ENCODE measurements at regions not wholly inside any gene's neighbourhood (a gene's known extent, or its start where the extent isn't known, plus 50 kb on each side); places are given as distances from the start of the nearest gene placed in this dataset.
"Not testable (repeated sequence)": the region's sequence is repeated elsewhere in the genome, so short reads cannot be mapped to it uniquely, and the experiment has no call there.

DNA sequence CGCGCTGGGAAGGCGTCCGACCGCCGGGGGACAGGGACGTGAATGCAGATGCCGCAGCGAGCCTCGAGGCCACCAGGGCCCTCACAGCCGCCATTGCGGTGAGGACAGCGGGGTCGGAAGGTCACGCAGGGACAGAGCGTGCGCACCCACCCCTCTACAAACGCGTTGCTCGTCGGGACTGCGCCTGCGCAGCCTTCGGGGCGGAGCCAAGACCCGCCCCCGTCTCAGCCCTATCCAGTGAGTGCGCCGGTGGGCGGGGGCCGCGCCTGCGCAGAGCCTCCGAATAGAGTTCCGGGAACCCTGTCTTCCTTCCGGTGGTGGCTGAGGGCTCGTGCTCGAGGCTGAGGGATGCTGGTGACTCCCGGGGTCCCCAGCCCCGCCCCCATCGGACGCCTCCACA is 5393.1 kb upstream of the TPTE start:
- DNase-seq (ENCODE audit: low read depth in 2 of 2), result peak; percentile 96 to 97

DNA sequence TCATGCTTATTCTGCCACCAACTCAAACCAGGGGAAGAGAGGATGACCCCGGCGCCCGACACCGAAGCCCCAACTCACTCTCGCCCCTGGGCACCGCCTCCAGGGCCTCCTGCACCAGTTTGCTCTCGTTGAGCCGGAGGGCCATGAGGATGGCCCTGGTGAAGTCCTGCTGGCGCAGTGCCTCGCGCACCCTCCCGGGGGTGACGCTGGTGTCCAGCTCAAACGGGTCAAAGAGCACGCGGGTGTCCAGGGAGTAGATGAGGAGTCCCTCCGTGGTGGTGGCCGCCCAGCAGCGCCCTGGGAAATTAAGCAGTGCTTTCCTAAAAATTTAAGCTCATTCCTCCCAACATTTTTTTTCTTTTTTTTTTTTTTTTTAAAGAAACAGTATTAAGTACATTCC is 5387.6 kb upstream of the TPTE start:
- not testable (repeated sequence) for DNase-seq (ENCODE audit: low read depth in 2 of 2)

DNA sequence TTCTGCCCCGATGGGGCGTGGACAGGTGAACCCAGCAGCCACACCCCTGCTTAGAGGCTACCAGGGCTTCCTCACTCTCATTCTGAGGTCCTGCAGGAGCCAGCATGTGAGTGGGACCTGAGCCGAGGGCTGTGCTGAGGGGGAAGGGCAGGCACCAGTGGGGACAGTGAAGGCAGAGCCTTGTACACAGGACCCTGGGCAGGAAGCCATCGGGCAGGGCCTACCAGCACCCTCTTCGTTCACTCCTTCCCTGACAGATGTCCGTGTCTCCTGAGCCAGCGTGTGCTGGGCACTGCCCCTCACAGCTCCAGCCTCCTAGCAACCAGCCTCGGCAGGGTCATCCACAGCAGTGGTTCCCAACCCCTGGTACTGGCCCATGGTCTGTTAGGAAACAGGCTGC is 5385.0 kb upstream of the TPTE start:
- not testable (repeated sequence) for DNase-seq (ENCODE audit: low read depth in 2 of 2)

- DNase-seq (ENCODE audit: low read depth in 2 of 2), result not testable (repeated sequence)
Observed at GRCh38 chr21:5137006-5137405, 5384.4 kb upstream of the TPTE start.

- DNase-seq (ENCODE audit: low read depth in 2 of 2), result not testable (repeated sequence)
Observed at GRCh38 chr21:5138687-5139086, 5382.7 kb upstream of the TPTE start.

- not testable (repeated sequence) for DNase-seq (ENCODE audit: low read depth in 2 of 2)
Observed at GRCh38 chr21:5139528-5139927, 5381.9 kb upstream of the TPTE start.

DNA sequence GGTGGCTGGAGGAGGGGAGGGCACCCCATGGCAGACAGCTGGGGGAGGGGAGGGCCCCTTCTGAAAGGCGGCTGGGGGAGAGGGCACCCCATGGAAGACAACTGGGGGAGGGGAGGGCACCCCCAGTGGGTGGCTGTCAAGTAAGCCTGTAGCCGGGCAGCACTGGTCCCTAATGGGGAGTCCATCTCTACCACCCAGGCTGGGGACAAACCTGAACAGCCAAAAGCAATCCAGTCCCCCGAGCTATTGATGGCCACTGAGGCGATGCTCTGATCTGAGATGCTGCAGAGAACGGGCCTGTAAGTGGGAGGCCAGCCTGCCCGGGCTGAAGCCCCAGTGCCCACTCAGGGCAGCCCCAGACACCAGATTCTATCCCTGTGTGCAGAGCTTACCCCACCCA is 5378.4 kb upstream of the TPTE start:
- DNase-seq (ENCODE audit: low read depth in 2 of 2), result not testable (repeated sequence)

GRCh38 chr21:5144731-5145130 is 5376.7 kb upstream of the TPTE start:
- not testable (repeated sequence) for DNase-seq (ENCODE audit: low read depth in 2 of 2)

DNA sequence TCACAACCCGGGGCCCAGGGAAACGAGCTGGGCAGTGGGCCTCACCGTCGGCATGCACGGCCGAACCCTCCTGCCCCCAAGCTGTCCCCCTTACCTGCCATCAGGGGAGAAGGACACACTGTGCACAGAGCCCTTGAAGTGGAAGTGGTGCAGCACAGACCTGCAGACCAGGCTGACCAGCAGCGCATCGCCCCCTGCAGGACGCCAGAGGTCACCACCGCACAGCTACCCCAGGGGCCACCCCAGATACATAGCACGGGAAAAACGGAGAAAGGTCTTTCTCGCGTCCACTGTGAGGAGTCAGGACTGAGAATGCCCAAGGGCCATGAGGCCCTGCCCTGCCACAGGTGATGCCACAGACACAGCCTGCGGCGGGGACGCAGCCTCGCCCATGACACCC is 5373.7 kb upstream of the TPTE start:
- DNase-seq (ENCODE audit: low read depth in 2 of 2), result not testable (repeated sequence)

DNA sequence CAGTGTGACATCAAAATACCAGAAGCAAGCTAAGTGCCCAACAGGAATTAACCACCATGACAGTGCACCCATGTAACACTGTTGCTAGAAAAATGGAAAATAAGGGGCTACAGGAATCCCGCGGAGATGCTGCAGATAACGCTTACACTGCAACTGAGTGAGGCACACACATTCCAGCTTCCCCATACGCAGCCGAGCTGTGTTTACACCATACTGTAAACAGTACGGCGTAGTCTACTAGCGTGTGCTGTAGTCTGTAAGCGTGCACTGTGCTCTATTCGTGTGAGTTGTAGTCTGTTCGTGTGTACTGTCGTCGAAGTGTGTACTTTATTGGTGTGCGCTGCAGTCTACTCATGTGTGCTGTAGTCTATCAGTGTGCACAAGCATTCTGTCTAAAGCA is 5372.2 kb upstream of the TPTE start:
- DNase-seq (ENCODE audit: low read depth in 2 of 2), result not testable (repeated sequence)

DNA sequence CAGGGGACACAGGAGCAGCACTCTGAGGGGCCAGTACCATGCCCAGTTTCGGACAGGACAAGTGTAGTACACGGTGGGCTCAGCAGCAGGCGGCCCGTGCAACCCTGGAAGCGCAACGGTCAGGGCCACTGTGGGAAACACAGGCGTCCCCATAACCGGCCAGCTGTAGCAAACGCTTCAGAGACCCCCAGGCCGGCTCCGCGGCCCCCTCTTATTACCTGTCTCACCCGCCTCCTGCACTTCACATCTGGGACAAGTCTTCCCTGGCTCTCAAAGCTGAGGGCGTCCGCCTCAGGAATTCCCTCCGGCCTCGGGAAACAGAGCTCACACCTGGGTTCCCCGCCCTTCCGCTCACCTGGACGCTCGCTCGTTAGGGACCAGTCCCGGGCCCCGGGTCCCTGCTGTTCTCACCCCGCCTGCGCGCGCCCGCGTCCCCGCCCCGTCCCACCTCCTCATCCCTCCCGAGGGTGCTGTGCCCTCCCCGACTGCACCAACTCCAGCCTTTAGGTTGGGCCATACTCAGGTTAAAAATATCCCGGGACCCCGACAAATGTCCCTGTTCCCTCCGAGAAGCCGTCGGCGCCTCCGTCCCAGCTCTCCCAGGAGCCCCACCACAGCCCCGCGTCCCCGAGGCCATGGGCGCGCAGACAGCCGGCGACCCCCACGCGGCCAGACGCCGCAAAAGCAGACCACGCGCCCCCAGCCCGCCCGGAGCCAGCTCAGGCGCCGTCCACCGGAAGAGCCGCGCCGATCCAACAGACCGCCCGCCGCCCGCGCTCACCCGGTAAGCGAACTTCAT is 5367.3 kb upstream of the TPTE start:
- not testable (repeated sequence) for DNase-seq (ENCODE audit: low read depth in 2 of 2)

GRCh38 chr21:5154641-5154982 is 5366.8 kb upstream of the TPTE start:
- DNase-seq (ENCODE audit: low read depth in 2 of 2), result peak; percentile 55 to 76

DNA sequence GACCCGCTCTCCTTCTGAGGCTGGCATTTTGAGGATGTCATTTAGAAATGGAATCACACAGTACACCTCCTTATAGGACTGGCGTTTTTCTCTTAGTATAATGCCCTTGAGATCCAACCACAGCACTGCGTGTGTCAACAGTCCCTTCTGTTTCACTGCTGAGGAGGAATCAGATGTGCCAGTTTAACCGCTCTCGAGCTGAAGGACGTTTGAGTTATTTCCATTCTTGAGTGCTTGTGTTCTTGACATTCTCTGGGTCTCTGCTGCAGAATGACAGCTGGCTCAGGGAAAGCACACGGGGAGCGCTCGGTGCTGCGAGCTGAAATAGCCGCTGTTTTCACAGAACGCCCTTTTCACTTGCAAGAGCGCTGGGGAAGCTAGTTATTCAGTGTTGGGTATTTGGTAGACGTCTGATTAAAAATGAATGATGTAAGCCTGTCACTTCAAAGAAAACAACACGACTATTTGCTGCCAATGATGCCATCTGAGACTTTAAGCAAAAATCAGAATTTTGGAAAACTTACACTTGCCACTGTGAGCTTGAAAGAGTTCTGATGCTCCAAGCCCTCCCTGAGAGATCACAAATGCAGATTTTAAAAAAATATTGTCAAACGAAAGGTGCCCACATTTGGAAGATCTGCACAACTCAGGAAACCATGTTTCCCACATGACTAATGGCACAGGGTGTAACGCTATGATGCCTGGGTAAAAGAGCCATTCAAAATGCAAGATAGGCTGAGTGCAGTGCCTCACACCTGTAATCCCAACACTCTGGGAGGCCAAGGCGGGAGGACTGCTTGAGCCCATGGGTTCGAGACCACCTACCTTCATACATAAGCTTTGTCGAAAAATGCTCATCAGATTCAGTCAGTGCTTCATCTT is 5358.4 kb upstream of the TPTE start:
- not testable (repeated sequence) for DNase-seq (ENCODE audit: low read depth in 2 of 2)

- not testable (repeated sequence) for DNase-seq (ENCODE audit: low read depth in 2 of 2)
Observed at GRCh38 chr21:5165829-5166228, 5355.6 kb upstream of the TPTE start.
